ENCODE measurements at regions not wholly inside any gene's neighbourhood (a gene's known extent, or its start where the extent isn't known, plus 50 kb on each side); places are given as distances from the start of the nearest gene placed in this dataset.
A peak's percentile ranks its signal among the peaks of the same experiment; 100 is the strongest.

DNA sequence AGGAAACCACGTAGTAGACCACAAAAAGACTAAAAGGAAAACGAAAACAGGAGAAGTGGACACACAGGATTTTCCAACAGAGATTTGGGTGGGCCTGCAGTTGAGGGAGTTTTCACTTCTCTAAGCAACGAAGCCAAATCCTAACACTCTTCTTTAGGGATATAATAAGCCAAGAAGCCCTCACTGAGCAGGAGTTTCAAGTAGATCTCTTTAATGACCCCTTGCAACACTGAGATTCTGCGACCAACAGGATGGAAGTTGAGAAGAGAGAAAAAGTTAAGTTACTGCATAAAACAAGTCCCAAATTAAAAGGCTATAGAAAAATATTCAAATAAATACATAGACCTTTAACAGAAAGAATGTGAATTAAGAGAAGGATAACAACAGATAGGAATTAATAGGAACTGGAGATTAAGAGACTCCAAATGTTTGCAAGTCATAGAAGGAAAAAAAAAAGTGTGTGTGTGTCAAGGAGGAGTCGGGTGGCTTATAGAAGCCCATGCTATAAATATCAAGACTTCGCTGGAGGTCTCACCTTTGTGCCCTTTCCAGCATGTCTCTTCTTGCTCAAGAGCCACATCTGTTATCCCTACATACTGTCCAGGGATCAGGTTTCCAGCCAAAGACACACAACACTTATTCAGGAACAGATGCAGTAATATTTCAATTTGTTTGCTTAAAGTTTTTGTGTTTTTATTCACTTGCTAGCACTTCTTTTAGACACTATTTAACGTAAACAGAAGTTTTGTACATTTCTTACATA is 69.4 kb upstream of the ARHGAP28 start:
- DNase-seq, result no peak

DNA sequence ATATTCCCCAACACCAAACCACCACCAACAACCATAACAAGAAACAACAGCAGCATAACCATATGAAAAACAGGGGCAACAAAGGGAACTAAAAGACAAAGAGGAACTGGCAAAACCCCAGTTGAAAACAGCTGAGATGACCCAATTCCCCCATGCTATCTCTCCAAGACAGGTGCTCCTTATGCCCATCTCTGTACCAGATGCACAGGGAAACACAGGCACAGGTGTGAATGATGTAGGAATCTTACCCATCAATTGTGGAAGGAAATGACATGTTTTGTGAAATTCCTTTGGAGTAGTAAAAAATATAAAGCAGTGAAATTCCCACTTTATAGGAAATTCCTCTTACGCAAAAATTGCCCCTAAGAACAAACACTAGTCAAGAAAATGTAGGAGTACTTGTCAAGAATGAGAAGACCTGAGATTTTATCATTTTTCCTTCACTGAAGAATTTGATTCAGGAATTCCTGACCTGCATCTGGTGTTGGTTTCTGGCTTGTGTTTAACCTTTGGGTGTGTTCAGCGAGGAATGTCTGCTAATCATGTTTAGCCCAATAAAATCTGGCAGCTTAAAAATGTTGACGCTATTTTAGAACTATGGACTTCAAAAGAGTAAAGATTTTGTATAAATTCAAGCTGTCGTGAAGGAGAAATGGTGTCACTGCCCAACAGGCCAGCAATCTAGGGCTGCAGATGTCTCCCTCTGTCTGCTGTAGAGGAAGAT is 67.7 kb upstream of the ARHGAP28 start:
- DNase-seq, result no peak

DNA sequence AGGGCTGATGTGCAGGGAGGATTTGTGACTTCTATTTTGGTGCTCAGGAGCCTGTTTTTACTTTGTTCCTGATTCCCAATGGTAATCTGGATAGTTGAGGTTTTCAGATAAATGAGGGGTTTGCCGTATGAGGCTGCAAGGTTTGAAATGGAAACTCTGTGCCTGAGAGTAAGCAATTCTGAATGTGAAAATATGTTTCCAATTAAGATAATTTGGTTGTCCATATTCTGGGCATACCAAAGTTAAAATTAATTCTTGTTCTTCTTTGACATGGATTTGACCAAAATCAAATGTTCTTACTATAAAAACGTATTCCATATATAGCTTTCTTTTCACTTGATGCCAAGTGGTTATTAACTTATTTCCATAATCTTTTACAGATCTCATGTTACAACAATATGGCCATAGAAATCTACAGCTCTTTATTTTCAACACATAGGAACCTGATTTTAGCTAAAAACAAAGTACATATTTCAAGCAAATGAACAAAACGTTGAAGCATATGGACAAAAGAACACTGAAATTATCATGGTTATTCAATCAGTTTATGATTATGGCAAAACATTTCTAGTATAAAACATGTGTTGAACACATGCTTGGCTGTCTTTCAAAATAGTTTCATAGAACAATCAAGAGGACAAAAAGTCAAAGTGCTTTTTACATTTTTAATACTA is 63.4 kb upstream of the ARHGAP28 start:
- no peak for DNase-seq

DNA sequence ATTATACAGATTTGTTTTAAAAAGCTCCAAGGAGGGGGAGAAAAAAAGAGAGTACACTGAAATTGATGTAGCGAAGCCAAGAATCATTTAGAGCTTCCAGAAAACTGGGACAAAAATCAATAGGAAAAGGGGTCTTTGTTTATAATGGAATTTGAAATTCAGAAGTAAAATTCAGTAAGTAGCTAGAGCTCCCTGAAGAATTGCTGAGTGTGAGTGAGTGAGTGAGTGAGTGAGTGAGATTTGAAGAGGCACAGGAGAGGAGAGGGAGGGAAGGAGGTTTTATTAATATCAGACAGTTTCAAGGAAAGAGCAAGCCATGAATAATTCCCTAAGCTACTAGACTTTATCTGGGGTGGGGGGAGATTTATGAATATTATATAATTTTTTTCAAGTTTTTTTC is 60.7 kb upstream of the ARHGAP28 start:
- no peak for DNase-seq

DNA sequence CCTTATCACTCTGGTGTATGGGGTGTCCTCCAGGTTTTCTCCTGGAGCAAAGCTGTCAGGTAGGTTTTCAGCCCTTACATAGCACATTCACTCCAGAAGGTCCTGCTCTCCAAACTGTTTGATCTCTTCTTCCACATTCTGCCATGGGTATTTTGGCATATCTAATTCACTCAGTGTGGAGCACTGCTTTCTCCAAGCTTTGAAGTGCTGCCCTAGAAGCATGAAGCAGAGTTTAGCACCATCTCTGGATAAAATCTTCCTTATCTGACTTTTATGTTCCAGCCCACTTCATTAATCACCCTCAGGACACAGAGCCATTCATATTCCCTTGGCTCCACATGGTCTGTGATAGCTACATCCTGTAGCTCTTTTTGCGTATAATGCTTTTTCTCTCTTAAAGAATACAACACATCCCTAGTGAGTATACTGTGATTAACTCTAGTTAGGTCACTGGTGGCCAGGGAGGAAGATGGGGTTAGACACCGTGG is 56.7 kb upstream of the ARHGAP28 start:
- DNase-seq, result no peak

DNA sequence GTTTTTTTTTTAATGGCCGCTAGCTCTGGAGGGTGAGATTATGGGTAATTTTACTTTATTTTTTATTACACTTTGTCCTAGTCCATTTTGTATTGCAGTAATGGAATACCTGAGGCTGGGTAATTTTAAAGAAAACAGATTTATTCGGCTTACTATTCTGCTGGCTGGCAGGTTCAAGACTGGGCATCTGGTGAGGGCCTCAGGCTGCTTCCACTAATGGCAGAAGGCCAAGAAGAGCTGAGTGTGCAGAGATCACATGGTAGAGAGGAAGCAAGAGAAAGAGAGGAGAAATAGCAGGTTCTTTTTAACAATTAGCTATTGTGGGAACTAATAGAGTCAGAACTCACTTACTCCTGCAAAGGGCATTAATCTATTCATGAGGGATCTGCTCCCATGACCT is 52.4 kb upstream of the ARHGAP28 start:
- peak; percentile 12 for DNase-seq

DNA sequence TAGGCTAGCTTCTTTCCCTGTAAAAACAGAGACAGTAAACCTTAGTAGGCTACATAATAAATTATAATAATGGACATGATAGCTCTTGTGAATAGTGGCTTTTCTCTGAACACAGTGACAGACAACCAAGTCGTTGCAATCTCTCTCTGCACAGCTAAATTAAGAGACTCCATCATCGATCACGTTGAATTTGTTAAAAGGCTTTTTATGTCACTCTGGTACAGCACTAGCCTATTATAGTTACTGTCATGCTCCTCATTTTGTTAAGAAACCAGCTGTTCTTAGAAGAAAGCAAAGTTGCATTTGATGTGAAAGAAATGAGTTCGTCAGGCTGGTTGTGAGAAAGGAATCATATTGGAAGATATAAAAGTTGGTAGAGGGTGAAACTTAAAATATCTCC is 50.3 kb upstream of the ARHGAP28 start:
- DNase-seq, result no peak
